Right lobe of liver (tissue), 4 donors: ENCODE measurements at regions not wholly inside any gene's neighbourhood (a gene's known extent, or its start where the extent isn't known, plus 50 kb on each side); places are given as distances from the start of the nearest gene placed in this dataset.

Experiments
- CTCF ChIP-seq, 4 donors: fragments of 200-600 bp in 3 of 4; fragments of 450-650 bp in 1 of 4; IDR thresholded peaks; one replicate each; pipeline versions ENCODE4 v1.5.1 to v1.8.0; 2016 to 2022; ENCODE audit warnings: antibody characterized with exemption in 4 of 4, mild to moderate bottlenecking in 2 of 4
- POLR2A ChIP-seq: fragments of 450-650 bp; IDR thresholded peaks from one replicate; pipeline ENCODE4 v1.6.1; 2017; ENCODE audit warnings: antibody characterized with exemption, mild to moderate bottlenecking
- donor health status: DM: no; HTN: no; CAD: no.
- donor health status: DM: no; HTN: no; CAD: no.
- donor health status: DM: no; HTN: yes; CAD: no.

DNA sequence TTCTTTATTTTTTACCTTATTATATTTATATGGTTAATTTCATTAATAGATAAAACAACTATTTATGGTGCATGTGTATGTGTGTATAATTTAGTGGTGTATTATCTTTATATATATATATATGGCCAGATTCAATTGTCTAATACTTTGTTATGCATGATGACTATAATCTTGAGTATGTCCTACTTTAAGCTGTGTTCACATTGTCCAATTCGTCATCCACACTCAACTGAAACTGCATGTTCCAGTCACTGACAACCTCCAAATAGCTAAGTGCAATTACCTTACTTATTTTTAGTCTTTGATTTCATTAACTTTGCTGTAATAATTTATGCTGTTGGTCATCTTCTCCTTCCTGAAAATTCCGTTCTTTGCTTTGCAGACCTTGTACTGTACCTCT is 306.5 kb upstream of the TMTC1 start:
- TF ChIP-seq CTCF (IDR thresholded peaks at IDR 0.05) (no peak), POLR2A (no peak)
